ENCODE measurements at regions not wholly inside any gene's neighbourhood (a gene's known extent, or its start where the extent isn't known, plus 50 kb on each side); places are given as distances from the start of the nearest gene placed in this dataset.

- DNase-seq (ENCODE audit: insufficient read length, low spot score) (no peak), FAIRE-seq (no peak)
- TF ChIP-seq CTCF (IDR thresholded peaks at IDR 0.05; ENCODE audit: insufficient read depth, missing control alignments) = no peak
Measured at GRCh38 chr20:40489886-40490285, 199.2 kb downstream of the MAFB start.

GRCh38 chr20:40488401-40488800, 200.6 kb downstream of the MAFB start:
- no peak for DNase-seq (ENCODE audit: insufficient read length, low spot score)
- no peak for TF ChIP-seq CTCF (IDR thresholded peaks at IDR 0.05; ENCODE audit: insufficient read depth, missing control alignments)
- FAIRE-seq = no peak

GRCh38 chr20:40486297-40486696, 202.7 kb downstream of the MAFB start:
- no peak for TF ChIP-seq CTCF (IDR thresholded peaks at IDR 0.05; ENCODE audit: insufficient read depth, missing control alignments)
- FAIRE-seq = no peak
- no peak for DNase-seq (ENCODE audit: insufficient read length, low spot score)

- no peak for TF ChIP-seq CTCF (IDR thresholded peaks at IDR 0.05; ENCODE audit: insufficient read depth, missing control alignments)
- DNase-seq (ENCODE audit: insufficient read length, low spot score) = no peak
- no peak for FAIRE-seq
Measured at GRCh38 chr20:40481743-40482458, 207.1 kb downstream of the MAFB start.

- no peak for DNase-seq (ENCODE audit: insufficient read length, low spot score)
- TF ChIP-seq CTCF (IDR thresholded peaks at IDR 0.05; ENCODE audit: insufficient read depth, missing control alignments) = no peak
- FAIRE-seq = no peak
Measured at GRCh38 chr20:40481337-40481736, 207.7 kb downstream of the MAFB start.

GRCh38 chr20:40477805-40478204, 211.2 kb downstream of the MAFB start:
- TF ChIP-seq CTCF (IDR thresholded peaks at IDR 0.05; ENCODE audit: insufficient read depth, missing control alignments) = no peak
- DNase-seq (ENCODE audit: insufficient read length, low spot score) = no peak
- FAIRE-seq = no peak

GRCh38 chr20:40476461-40476860, 212.6 kb downstream of the MAFB start:
- no peak for TF ChIP-seq CTCF (IDR thresholded peaks at IDR 0.05; ENCODE audit: insufficient read depth, missing control alignments)
- FAIRE-seq (no peak), DNase-seq (ENCODE audit: insufficient read length, low spot score) (no peak)

Data from D721Med (cell line).